Parathyroid adenoma (tissue), 2 donors: ENCODE measurements at regions not wholly inside any gene's neighbourhood (a gene's known extent, or its start where the extent isn't known, plus 50 kb on each side); places are given as distances from the start of the nearest gene placed in this dataset.

Experiments
- H2AFZ ChIP-seq: fragments of 300-600 bp; sonication (generic); one replicate; pipeline ENCODE4 v1.7.0; 2017; ENCODE audit warnings: antibody characterized with exemption, mild to moderate bottlenecking
- H3K27ac ChIP-seq: fragments of 300-600 bp; sonication (generic); one replicate; pipeline ENCODE4 v1.7.0; 2017
- H3K27me3 ChIP-seq: fragments of 300-600 bp; sonication (generic); one replicate; pipeline ENCODE4 v1.7.0; 2017; ENCODE audit warnings: low read length; ENCODE audit not compliant: control insufficient read depth, insufficient read depth
- H3K36me3 ChIP-seq: fragments of 300-600 bp; sonication (generic); one replicate; pipeline ENCODE4 v1.7.0; 2017; ENCODE audit warnings: low read length; ENCODE audit not compliant: control insufficient read depth, insufficient read depth
- H3K4me1 ChIP-seq: fragments of 300-600 bp; sonication (generic); one replicate; pipeline ENCODE4 v1.7.0; 2017; ENCODE audit warnings: control low read depth
- H3K4me2 ChIP-seq: fragments of 300-600 bp; sonication (generic); one replicate; pipeline ENCODE4 v1.7.0; 2017; ENCODE audit warnings: low read length
- H3K4me3 ChIP-seq: fragments of 300-600 bp; sonication (generic); one replicate; pipeline ENCODE4 v1.7.0; 2017; ENCODE audit warnings: low read depth, low read length
- H3K79me2 ChIP-seq: fragments of 300-600 bp; sonication (generic); one replicate; pipeline ENCODE4 v1.7.0; 2017; ENCODE audit warnings: control low read depth
- H3K9ac ChIP-seq: fragments of 300-600 bp; sonication (generic); one replicate; pipeline ENCODE4 v1.7.0; 2017; ENCODE audit warnings: mild to moderate bottlenecking
- H3K9me3 ChIP-seq: fragments of 300-600 bp; sonication (generic); one replicate; pipeline ENCODE4 v1.7.0; 2017; ENCODE audit warnings: low read length; ENCODE audit not compliant: control insufficient read depth
- CTCF ChIP-seq: fragments of 300-600 bp; sonication (generic); IDR thresholded peaks from one replicate; pipeline ENCODE4 v1.7.0; 2017; ENCODE audit warnings: antibody characterized with exemption, mild to moderate bottlenecking
- donor health status: primary hyperparathyroidism.

DNA sequence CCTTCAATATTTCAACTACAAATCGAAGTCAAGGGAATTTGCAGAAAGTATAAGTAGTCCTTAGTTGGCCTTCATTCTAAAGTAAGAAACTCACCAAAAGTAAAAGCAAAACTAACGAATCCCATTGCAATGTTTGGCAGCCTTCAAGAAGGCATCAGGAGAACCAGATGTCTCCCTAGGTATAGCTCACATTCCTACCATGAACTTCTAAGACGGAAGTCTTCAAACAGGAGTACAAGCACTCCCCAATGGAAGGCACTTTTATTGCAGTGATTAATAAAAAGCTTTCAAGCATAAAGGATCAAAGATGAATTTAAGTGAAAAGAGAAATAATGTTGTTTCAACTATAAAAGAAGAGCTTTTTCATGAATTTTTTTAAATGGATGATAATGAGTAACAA is 236.0 kb upstream of the NR5A2 start:
- no peak overlapping the region for H3K9ac ChIP-seq
- H3K27ac ChIP-seq = no peak overlapping the region
- H3K36me3 ChIP-seq = no peaks in the 10 kb centered on the region
- no peak overlapping the region for H3K4me3 ChIP-seq
- H3K27me3 ChIP-seq = no peaks in the 10 kb centered on the region
- H3K4me2 ChIP-seq = no peak overlapping the region
- H3K79me2 ChIP-seq = no peaks in the 10 kb centered on the region
- H3K9me3 ChIP-seq = no peaks in the 10 kb centered on the region
- no peaks in the 10 kb centered on the region for H3K4me1 ChIP-seq
- no peak for TF ChIP-seq CTCF
- H2AFZ ChIP-seq = no peak overlapping the region

GRCh38 chr1:199792874-199793273 is 234.6 kb upstream of the NR5A2 start:
- Histone ChIP-seq H3K4me3 (no peak overlapping the region), H3K27ac (no peak overlapping the region), H3K9me3 (no peaks in the 10 kb centered on the region), H3K79me2 (no peaks in the 10 kb centered on the region), H2AFZ (no peak overlapping the region), H3K4me1 (no peaks in the 10 kb centered on the region), H3K36me3 (no peaks in the 10 kb centered on the region), H3K4me2 (no peak overlapping the region), H3K9ac (no peak overlapping the region), H3K27me3 (no peaks in the 10 kb centered on the region)
- TF ChIP-seq CTCF = no peak

DNA sequence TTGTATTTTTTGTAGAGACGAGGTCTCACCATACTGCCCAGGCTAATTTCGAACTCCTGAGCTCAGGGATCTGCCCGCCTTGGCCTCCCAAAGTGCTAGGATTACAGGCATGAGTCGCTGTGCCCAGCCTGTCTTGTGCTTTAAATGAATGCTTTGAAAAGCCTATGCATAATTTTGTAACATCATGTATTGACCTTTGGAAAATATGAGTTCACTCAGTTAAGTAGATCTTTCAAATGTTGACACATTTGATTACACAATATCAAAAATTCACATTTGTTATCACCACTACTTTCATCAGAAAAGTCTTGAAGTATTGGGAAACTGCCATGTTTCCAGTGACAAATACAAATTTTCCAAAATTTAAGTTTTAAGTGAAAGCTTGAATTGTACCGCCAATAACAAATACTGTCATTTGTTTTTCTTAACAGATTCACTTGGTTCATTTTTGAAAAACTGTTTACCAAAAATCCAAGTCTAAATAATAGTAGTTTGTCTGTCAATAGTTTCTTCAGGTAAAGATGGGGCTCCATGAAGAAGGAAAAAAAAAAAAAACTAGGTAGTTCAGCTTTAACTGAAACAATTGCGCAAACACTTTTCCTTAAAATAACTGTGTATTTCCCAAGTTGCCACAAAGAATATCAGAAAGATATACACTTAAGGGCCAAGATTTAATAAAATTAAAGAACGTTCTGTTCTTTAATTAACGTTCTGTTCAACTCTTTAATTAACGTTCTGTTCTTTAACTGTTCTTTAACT is 233.2 kb upstream of the NR5A2 start:
- Histone ChIP-seq H3K4me2 (no peak overlapping the region), H3K79me2 (no peaks in the 10 kb centered on the region), H3K4me3 (no peak overlapping the region), H3K27ac (no peak overlapping the region), H3K9ac (no peak overlapping the region), H3K27me3 (no peaks in the 10 kb centered on the region), H3K9me3 (no peaks in the 10 kb centered on the region), H2AFZ (no peak overlapping the region), H3K4me1 (no peaks in the 10 kb centered on the region), H3K36me3 (no peaks in the 10 kb centered on the region)
- TF ChIP-seq CTCF = no peak

DNA sequence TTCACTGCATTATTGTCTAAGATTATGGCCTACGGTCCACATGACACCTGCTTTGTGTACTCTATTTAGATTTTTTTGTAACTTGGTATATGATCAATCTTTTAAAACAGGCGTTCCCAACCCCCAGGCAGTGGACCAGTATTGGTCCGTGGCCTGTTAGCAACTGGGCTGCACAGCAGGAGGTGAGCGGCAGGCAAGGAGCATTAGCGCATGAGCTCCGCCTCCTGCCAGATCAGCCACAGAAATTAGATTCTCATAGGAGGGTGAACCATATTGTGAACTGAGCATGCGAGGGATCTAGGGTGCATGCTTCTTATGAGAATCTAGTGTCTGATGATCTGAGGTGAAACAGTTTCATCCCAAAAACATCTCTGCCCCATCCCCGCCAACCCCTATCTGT is 228.4 kb upstream of the NR5A2 start:
- H2AFZ ChIP-seq = no peak overlapping the region
- TF ChIP-seq CTCF = no peak
- no peak overlapping the region for H3K9ac ChIP-seq
- H3K9me3 ChIP-seq = no peaks in the 10 kb centered on the region
- no peaks in the 10 kb centered on the region for H3K4me1 ChIP-seq
- no peak overlapping the region for H3K4me3 ChIP-seq
- H3K36me3 ChIP-seq = no peaks in the 10 kb centered on the region
- no peak overlapping the region for H3K4me2 ChIP-seq
- H3K79me2 ChIP-seq = no peaks in the 10 kb centered on the region
- H3K27me3 ChIP-seq = no peaks in the 10 kb centered on the region
- no peak overlapping the region for H3K27ac ChIP-seq

DNA sequence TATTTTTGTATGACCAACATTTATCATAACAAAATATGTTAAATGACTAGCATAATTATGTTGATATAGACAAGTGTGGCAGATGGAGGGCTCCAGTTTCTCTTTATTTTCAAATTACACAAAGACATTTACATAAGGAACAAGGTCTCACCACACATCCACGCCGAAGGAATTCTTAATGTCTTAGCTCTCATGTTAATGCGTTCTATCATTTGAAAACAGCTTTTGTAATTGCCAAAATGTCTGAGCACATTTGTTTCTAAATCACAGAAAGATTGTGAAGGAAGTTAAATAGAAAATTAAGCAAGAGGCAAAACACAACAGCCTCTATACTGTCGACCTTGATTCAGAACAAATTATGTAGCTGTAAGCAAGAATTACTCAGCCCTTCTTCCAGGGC is 223.0 kb upstream of the NR5A2 start:
- Histone ChIP-seq H2AFZ (no peak overlapping the region), H3K27ac (no peak overlapping the region), H3K4me1 (no peaks in the 10 kb centered on the region), H3K36me3 (no peaks in the 10 kb centered on the region), H3K4me2 (no peak overlapping the region), H3K79me2 (no peaks in the 10 kb centered on the region), H3K4me3 (no peak overlapping the region), H3K9ac (no peak overlapping the region), H3K9me3 (no peaks in the 10 kb centered on the region), H3K27me3 (no peaks in the 10 kb centered on the region)
- TF ChIP-seq CTCF = no peak
